ENCODE measurements at regions not wholly inside any gene's neighbourhood (a gene's known extent, or its start where the extent isn't known, plus 50 kb on each side); places are given as distances from the start of the nearest gene placed in this dataset.

DNA sequence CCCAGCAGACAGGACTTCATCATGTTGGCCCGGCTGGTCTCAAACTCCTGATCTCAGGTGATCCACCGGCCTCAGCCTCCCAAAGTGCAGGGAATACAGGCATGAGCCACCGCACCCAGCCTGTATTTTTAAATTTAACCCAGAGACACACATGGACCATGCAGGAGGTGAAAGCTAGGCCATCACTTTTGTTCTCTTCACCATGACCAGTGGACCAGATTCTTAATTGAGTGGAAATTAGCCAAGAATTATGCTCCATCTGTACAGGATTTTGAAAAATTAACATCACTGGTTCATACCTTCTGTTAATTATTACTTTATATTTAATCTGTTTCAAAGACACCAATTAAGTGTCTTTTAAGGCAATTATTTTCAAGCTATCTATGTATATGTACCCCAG lies 493.6 kb upstream of the NOX3 start:
- H3K4me1 ChIP-seq (ENCODE audit: insufficient read depth), result no peaks in the 10 kb centered on the region
- H3K27me3 ChIP-seq (ENCODE audit: insufficient read depth), result no peaks in the 10 kb centered on the region
- H2AFZ ChIP-seq, result no peak overlapping the region
- H3K79me2 ChIP-seq (replicated peaks; ENCODE audit: insufficient read depth), result no peaks in the 10 kb centered on the region
- H3K4me3 ChIP-seq, result no peak overlapping the region
- Mint-ChIP-seq H3K36me3 (ENCODE audit: low read depth) (peaks cover 32% of the 10 kb centered on the region), H3K4me3 (no peak overlapping the region), H3K4me1 (peaks cover 8% of the 10 kb centered on the region; the same call in 2 of the 3 replicates), H3K9me3 (peaks cover 30% of the 10 kb centered on the region), H3K27me3 (ENCODE audit: insufficient read depth, low read depth, poor library complexity) (no peaks in the 10 kb centered on the region), H3K27ac (no peak overlapping the region)
- H3K36me3 ChIP-seq (ENCODE audit: insufficient read depth), result 0 out of 2 replicates have a peak, but pooled peaks cover 5% of the 10 kb centered on the region
- peaks cover 9% of the 10 kb centered on the region; the same call in 1 of the 2 replicates for H3K9me2 ChIP-seq (ENCODE audit: insufficient read depth)
- no peak overlapping the region for H3K27ac ChIP-seq (ENCODE audit: low read depth)
- ATAC-seq (no peak), DNase-seq (ENCODE audit: low spot score) (no peak)
- no peaks in the 10 kb centered on the region for H4K20me1 ChIP-seq (replicated peaks; ENCODE audit: insufficient read depth)
- H3F3A ChIP-seq (replicated peaks; ENCODE audit: low read depth), result no peaks in the 10 kb centered on the region
- no peak overlapping the region for H3K4me2 ChIP-seq
- TF ChIP-seq, protein P1, sequence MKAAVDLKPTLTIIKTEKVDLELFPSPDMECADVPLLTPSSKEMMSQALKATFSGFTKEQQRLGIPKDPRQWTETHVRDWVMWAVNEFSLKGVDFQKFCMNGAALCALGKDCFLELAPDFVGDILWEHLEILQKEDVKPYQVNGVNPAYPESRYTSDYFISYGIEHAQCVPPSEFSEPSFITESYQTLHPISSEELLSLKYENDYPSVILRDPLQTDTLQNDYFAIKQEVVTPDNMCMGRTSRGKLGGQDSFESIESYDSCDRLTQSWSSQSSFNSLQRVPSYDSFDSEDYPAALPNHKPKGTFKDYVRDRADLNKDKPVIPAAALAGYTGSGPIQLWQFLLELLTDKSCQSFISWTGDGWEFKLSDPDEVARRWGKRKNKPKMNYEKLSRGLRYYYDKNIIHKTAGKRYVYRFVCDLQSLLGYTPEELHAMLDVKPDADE (IDR thresholded peaks at IDR 0.05), result no peak
- TF ChIP-seq NANOG (IDR thresholded peaks at IDR 0.05; ENCODE audit: borderline replicate concordance), result no peak
- no peak for TF ChIP-seq JUNB (IDR thresholded peaks at IDR 0.05; ENCODE audit: unreplicated experiment)
- no peak for TF ChIP-seq STAT1 (IDR thresholded peaks at IDR 0.05; ENCODE audit: unreplicated experiment)
- no peak for TF ChIP-seq ZNF462 (CRISPR knock-in tag; IDR thresholded peaks at IDR 0.05)

- no peak overlapping the region for H3K4me2 ChIP-seq
- H3K27me3 ChIP-seq (ENCODE audit: insufficient read depth), result no peaks in the 10 kb centered on the region
- Mint-ChIP-seq H3K27me3 (ENCODE audit: insufficient read depth, low read depth, poor library complexity) (no peaks in the 10 kb centered on the region), H3K9me3 (peaks cover 22% of the 10 kb centered on the region), H3K4me3 (no peak overlapping the region), H3K27ac (no peak overlapping the region), H3K36me3 (ENCODE audit: low read depth) (peaks cover 19% of the 10 kb centered on the region), H3K4me1 (no peaks in the 10 kb centered on the region)
- DNase-seq (ENCODE audit: low spot score) (no peak), ATAC-seq (no peak)
- TF ChIP-seq NANOG (IDR thresholded peaks at IDR 0.05; ENCODE audit: borderline replicate concordance) (no peak), EZH2phosphoT487 (IDR thresholded peaks at IDR 0.05; ENCODE audit: unreplicated experiment) (no peak)
- H3K4me1 ChIP-seq (ENCODE audit: insufficient read depth), result no peaks in the 10 kb centered on the region
- H2AFZ ChIP-seq, result no peak overlapping the region
- H3K9me2 ChIP-seq (ENCODE audit: insufficient read depth), result peaks cover 2% of the 10 kb centered on the region; the same call in 1 of the 2 replicates
- H3K27ac ChIP-seq (ENCODE audit: low read depth), result no peak overlapping the region
- H3F3A ChIP-seq (replicated peaks; ENCODE audit: low read depth), result no peaks in the 10 kb centered on the region
- H3K79me2 ChIP-seq (replicated peaks; ENCODE audit: insufficient read depth), result no peaks in the 10 kb centered on the region
- H3K36me3 ChIP-seq (ENCODE audit: insufficient read depth), result 0 out of 2 replicates have a peak, but pooled peaks cover 5% of the 10 kb centered on the region
- no peak overlapping the region for H3K4me3 ChIP-seq
- H4K20me1 ChIP-seq (replicated peaks; ENCODE audit: insufficient read depth), result no peaks in the 10 kb centered on the region
These were observed 491.2 kb upstream of the NOX3 start for GRCh38 chr6:155946860-155947259.

All from GM23338 (cell line).